Transverse colon (tissue), 3 donors: ENCODE measurements at regions not wholly inside any gene's neighbourhood (a gene's known extent, or its start where the extent isn't known, plus 50 kb on each side); places are given as distances from the start of the nearest gene placed in this dataset.

Experiments used
- CTCF ChIP-seq, 5 experiments: fragments of 200-600 bp in 3 of 5; fragments of 450-650 bp in 2 of 5; sonication (generic) in 3 of 5; IDR thresholded peaks; 1 replicate in 2 of 5; 2 replicates in 3 of 5; pipeline ENCODE4 v1.5.1; 2016 to 2017; ENCODE audit warnings: antibody characterized with exemption in 5 of 5, inconsistent platforms in 3 of 5, mild to moderate bottlenecking in 2 of 5, moderate library complexity in 1 of 5
- EP300 ChIP-seq: sonication (generic); formaldehyde crosslinking; IDR thresholded peaks from one replicate; pipeline ENCODE4 v1.6.1; 2017; ENCODE audit warnings: antibody characterized with exemption, low read depth
- POLR2A ChIP-seq: fragments of 450-650 bp; IDR thresholded peaks from one replicate; pipeline ENCODE4 v1.6.1; 2016; ENCODE audit warnings: antibody characterized with exemption, mild to moderate bottlenecking, moderate library complexity

DNA sequence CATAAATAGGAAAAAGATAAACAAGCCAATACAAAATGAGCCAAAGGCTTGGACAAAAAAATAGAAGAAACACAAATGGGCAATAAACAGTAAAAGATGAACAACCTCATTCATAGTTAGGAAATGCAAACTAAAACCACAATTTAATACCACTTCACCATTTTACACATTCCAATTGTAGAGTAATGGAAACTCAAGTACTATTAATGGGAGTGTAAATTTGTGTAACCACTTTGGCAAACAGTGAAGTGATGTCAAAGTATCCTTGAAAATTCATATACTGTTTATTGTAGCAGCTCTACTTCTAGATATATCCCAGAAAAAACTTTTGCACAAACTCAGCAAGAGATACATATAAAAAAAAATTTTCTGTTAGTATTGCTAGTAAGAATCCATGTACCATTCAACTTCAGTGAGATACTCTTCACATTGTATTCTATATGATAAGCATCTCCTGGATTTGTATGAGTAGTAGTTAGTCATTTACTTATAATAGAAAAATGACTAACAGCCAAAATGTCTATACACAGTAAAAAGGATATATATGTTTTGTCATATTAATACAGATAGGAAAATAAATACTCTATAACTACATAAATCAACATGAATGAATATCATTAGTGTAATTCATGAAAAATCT, 229.8 kb downstream of the DKK2 start:
- TF ChIP-seq POLR2A = no peak
- no peak for TF ChIP-seq CTCF (IDR thresholded peaks at IDR 0.05)
- TF ChIP-seq EP300 = no peak
